Spleen (tissue), 11 donors: ENCODE measurements at regions not wholly inside any gene's neighbourhood (a gene's known extent, or its start where the extent isn't known, plus 50 kb on each side); places are given as distances from the start of the nearest gene placed in this dataset.

Experiments
- DNase-seq: peaks from one replicate; pipeline ENCODE4 v3.0.0-alpha.2; 2020
- H3K27ac ChIP-seq, 8 donors: fragments of 200-600 bp; sonication (generic) in 7 of 8; 1 replicate in 4 of 8; 2 replicates in 4 of 8; pipeline versions ENCODE4 v1.5.0 to v1.8.0; 2016 to 2021; ENCODE audit warnings: inconsistent platforms in 4 of 8, mild to moderate bottlenecking in 4 of 8, moderate library complexity in 1 of 8
- H3K27me3 ChIP-seq, 7 donors: fragments of 200-600 bp; sonication (generic) in 6 of 7; replicated peaks in 1 of 7; 1 replicate in 4 of 7; 2 replicates in 3 of 7; pipeline versions ENCODE4 v1.5.0 to v1.8.0; 2016 to 2021; ENCODE audit warnings: inconsistent platforms in 3 of 7, mild to moderate bottlenecking in 1 of 7
- H3K36me3 ChIP-seq, 6 donors: fragments of 200-600 bp; sonication (generic) in 5 of 6; 1 replicate in 4 of 6; 2 replicates in 2 of 6; pipeline versions ENCODE4 v1.5.0 to v1.8.0; 2016 to 2021; ENCODE audit warnings: inconsistent platforms in 2 of 6
- H3K4me1 ChIP-seq, 6 donors: fragments of 200-600 bp; sonication (generic) in 5 of 6; 1 replicate in 3 of 6; 2 replicates in 3 of 6; pipeline versions ENCODE4 v1.5.0 to v1.8.0; 2016 to 2021; ENCODE audit warnings: inconsistent platforms in 3 of 6
- H3K4me3 ChIP-seq, 8 donors: fragments of 200-600 bp; sonication (generic) in 7 of 8; 1 replicate in 4 of 8; 2 replicates in 4 of 8; pipeline versions ENCODE4 v1.5.0 to v1.8.0; 2016 to 2021; ENCODE audit warnings: inconsistent platforms in 4 of 8, mild to moderate bottlenecking in 4 of 8, moderate library complexity in 2 of 8
- H3K9me3 ChIP-seq, 8 donors: fragments of 200-600 bp; sonication (generic) in 7 of 8; 1 replicate in 4 of 8; 2 replicates in 4 of 8; pipeline versions ENCODE4 v1.5.0 to v1.8.0; 2016 to 2021; ENCODE audit warnings: inconsistent platforms in 4 of 8
- POLR2A ChIP-seq, 3 donors: fragments of 450-650 bp; IDR thresholded peaks; one replicate each; pipeline ENCODE4 v1.5.1; 2017; ENCODE audit warnings: antibody characterized with exemption in 3 of 3, mild to moderate bottlenecking in 1 of 3
- POLR2AphosphoS5 ChIP-seq, 3 donors: sonication (generic); formaldehyde crosslinking; IDR thresholded peaks; one replicate each; pipeline ENCODE4 v1.5.1; 2017; ENCODE audit warnings: antibody characterized with exemption in 3 of 3
- WGBS, 5 donors: extraction: QIAGEN DNeasy Blood & Tissue Kit in 3 of 5; methylation state at CpG; one replicate each; pipeline versions ENCODE4 v1.1.5 to v1.1.7; 2013 to 2018; 5-methylcytosine and 5-hydroxymethylcytosine counted together
- intact Hi-C: fragments of 100-400 bp; cut with DNase I; formaldehyde crosslinking; loops from one replicate; pipeline ENCODE4 v1.15.0; 2023; ENCODE audit warnings: low total_unique reads
- TF ChIP-seq, protein P1 (sequence below), 11 experiments: fragments of 200-600 bp in 7 of 11; fragments of 450-650 bp in 4 of 11; sonication (generic) in 4 of 11; IDR thresholded peaks in 8 of 11; conservative IDR thresholded peaks in 3 of 11; 1 replicate in 7 of 11; 2 replicates in 4 of 11; pipeline versions ENCODE4 v1.4.0 to v1.8.0; 2016 to 2021; ENCODE audit warnings: antibody characterized with exemption in 11 of 11, inconsistent platforms in 4 of 11, mild to moderate bottlenecking in 1 of 11
- donor health status: healthy with polysubstance abuse.
- donor health status: DM: no; HTN: no; CAD: no; lungs with moderate emphysema.
- donor health status: DM: no; HTN: no; CAD: no.
- donor health status: Bipolar disorder and iron deficiency.
- donor health status: healthy.
- donor health status: DM: no; HTN: no; CAD: no.
- donor health status: DM: yes; HTN: yes; CAD: no.

DNA sequence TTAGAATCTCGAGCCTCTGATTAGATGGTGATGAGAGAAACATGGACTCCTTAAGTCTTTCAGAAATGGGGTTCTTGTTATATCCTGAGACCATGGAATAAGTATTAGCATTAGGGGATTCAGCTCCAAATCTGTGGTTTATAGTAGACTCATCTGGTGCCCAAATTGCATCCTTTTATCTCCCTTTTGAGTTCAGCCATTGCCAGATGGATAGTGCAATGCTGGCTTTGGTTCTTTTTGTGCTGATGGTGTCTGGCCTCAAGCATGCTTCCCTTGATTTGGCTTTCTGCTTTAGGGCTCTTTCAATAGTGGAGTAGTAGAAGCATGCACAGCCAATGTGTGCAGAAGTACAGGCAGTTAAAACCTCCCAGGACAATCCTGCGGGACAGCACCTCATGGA is 306.4 kb downstream of the TSN start:
- H3K9me3 ChIP-seq: no peaks in the 10 kb centered on the region
- H3K27ac ChIP-seq: no peak overlapping the region
- H3K36me3 ChIP-seq: no peaks in the 10 kb centered on the region
- 74 to 88% (median 81%) methylated on average over 2 of the region's 2 CpGs for WGBS, 5 donors
- intact Hi-C loops: no loop called here
- no peaks in the 10 kb centered on the region for H3K27me3 ChIP-seq
- H3K4me1 ChIP-seq: no peaks in the 10 kb centered on the region
- TF ChIP-seq POLR2A (IDR thresholded peaks at IDR 0.05) (no peak), POLR2AphosphoS5 (IDR thresholded peaks at IDR 0.05) (no peak)
- TF ChIP-seq, protein P1, sequence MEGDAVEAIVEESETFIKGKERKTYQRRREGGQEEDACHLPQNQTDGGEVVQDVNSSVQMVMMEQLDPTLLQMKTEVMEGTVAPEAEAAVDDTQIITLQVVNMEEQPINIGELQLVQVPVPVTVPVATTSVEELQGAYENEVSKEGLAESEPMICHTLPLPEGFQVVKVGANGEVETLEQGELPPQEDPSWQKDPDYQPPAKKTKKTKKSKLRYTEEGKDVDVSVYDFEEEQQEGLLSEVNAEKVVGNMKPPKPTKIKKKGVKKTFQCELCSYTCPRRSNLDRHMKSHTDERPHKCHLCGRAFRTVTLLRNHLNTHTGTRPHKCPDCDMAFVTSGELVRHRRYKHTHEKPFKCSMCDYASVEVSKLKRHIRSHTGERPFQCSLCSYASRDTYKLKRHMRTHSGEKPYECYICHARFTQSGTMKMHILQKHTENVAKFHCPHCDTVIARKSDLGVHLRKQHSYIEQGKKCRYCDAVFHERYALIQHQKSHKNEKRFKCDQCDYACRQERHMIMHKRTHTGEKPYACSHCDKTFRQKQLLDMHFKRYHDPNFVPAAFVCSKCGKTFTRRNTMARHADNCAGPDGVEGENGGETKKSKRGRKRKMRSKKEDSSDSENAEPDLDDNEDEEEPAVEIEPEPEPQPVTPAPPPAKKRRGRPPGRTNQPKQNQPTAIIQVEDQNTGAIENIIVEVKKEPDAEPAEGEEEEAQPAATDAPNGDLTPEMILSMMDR (IDR thresholded peaks at IDR 0.05 in 8 of 11, conservative IDR thresholded peaks at IDR 0.05 in 3 of 11): no peak
- H3K4me3 ChIP-seq: no peak overlapping the region
- DNase-seq: no peak

DNA sequence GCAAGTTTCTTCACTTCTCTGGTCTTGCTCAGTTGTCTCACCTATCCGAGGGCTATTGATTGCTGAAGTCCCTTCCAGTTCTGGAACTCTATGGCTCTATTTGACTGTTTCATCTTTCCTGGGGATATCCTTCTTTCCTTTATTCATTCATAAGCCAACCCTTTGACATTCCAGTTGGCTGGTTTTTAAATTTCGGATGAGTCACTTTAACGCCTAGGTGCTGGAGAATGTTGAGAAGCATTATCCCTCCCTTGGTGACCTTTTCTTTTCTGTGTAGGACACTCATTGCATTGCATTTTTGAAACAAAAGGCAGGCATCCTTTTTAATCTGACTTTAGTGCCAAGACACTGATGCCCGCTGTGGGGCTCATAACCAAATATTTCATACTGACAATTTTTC is 307.1 kb downstream of the TSN start:
- Histone ChIP-seq H3K4me1 (no peaks in the 10 kb centered on the region), H3K27ac (no peak overlapping the region), H3K9me3 (no peaks in the 10 kb centered on the region), H3K4me3 (no peak overlapping the region), H3K36me3 (no peaks in the 10 kb centered on the region), H3K27me3 (no peaks in the 10 kb centered on the region)
- TF ChIP-seq POLR2A (IDR thresholded peaks at IDR 0.05) (no peak), POLR2AphosphoS5 (IDR thresholded peaks at IDR 0.05) (no peak)
- TF ChIP-seq, protein P1 (IDR thresholded peaks at IDR 0.05 in 8 of 11, conservative IDR thresholded peaks at IDR 0.05 in 3 of 11): no peak
- no peak for DNase-seq
- intact Hi-C loops: no loop called here
- 65 to 72% (median 71%) methylated on average over 4 of the region's 4 CpGs for WGBS, 5 donors

DNA sequence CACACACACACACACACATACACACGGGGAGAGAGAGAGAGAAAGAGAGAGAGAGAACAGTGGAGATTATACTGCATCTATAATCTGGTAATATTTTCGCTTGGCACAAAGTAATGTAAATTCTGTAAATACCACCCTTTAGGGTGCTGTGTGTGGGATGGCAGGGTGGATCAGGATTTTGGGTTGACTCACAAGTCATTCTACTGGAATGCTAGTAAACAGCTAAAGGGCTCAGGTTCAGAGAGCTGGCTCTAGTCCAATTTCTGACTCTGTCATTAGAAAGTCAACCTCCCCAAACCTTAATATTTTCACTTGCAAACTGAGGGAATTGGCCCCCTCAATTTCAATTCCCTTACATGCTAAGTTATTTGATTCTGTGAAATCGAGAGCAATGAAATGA is 308.3 kb downstream of the TSN start:
- intact Hi-C loops: no loop called here
- no peak for DNase-seq
- Histone ChIP-seq H3K27me3 (no peaks in the 10 kb centered on the region), H3K9me3 (no peaks in the 10 kb centered on the region), H3K4me1 (no peaks in the 10 kb centered on the region), H3K36me3 (no peaks in the 10 kb centered on the region), H3K27ac (no peak overlapping the region), H3K4me3 (no peak overlapping the region)
- TF ChIP-seq POLR2A (IDR thresholded peaks at IDR 0.05) (no peak), POLR2AphosphoS5 (IDR thresholded peaks at IDR 0.05) (no peak)
- TF ChIP-seq, protein P1 (IDR thresholded peaks at IDR 0.05 in 8 of 11, conservative IDR thresholded peaks at IDR 0.05 in 3 of 11): no peak
- 73 to 89% (median 81%) methylated on average over 3 of the region's 3 CpGs for WGBS, 5 donors

DNA sequence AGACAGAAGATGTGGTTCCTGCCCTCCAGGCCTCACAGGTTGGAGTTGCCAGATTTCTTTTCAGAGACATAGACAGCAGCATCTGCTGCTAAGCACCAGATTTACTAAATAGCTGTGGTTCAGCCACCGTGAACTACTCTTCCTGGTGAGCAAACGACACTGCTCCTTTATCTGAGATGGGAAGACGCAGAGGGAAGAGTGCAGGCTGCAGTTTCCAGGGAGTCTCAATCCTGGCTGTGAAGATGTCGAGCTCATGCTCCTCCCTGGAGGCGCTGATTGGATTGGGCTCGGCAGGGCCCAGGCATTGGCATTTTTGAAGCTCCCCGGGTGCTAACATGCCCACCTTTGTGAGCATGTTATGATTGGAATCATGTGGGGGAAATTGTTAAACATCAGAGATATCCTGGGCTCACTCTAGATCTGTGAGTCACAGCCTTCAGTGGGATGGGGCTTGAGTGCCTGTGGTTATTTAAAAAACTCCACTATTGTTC is 314.8 kb downstream of the TSN start:
- no peak for DNase-seq
- Histone ChIP-seq H3K4me3 (no peak overlapping the region), H3K9me3 (no peaks in the 10 kb centered on the region), H3K27me3 (no peaks in the 10 kb centered on the region), H3K36me3 (no peaks in the 10 kb centered on the region), H3K4me1 (no peaks in the 10 kb centered on the region), H3K27ac (no peak overlapping the region)
- intact Hi-C loops: no loop called here
- TF ChIP-seq POLR2AphosphoS5 (IDR thresholded peaks at IDR 0.05): no peak
- TF ChIP-seq, protein P1 (IDR thresholded peaks at IDR 0.05 in 8 of 11, conservative IDR thresholded peaks at IDR 0.05 in 3 of 11): no peak
- no peak for TF ChIP-seq POLR2A (IDR thresholded peaks at IDR 0.05)
- 86 to 94% (median 88%) methylated on average over 7 of the region's 7 CpGs for WGBS, 5 donors
